ENCODE measurements at regions not wholly inside any gene's neighbourhood (a gene's known extent, or its start where the extent isn't known, plus 50 kb on each side); places are given as distances from the start of the nearest gene placed in this dataset.

- H3K9ac ChIP-seq (ENCODE audit: low read length), result no peak overlapping the region
- no peaks in the 10 kb centered on the region for H3K36me3 ChIP-seq (ENCODE audit: control insufficient read depth in 1 of 2, insufficient read depth in 2 of 2, low read depth in 1 of 2, low read length in 2 of 2)
- peaks cover 4 to 5% of the 10 kb centered on the region in 2 experiments for H3K27me3 ChIP-seq (ENCODE audit: control insufficient read depth in 1 of 2, insufficient read depth in 1 of 2, low read length in 2 of 2)
- no peak overlapping the region for H3K18ac ChIP-seq (ENCODE audit: low read depth in 1 of 2, low read length in 2 of 2)
- H4K8ac ChIP-seq (ENCODE audit: low read length), result no peak overlapping the region
- no peak overlapping the region for H3K27ac ChIP-seq (ENCODE audit: low read length, poor library complexity, severe bottlenecking)
- no peak for DNase-seq
- H4K91ac ChIP-seq (ENCODE audit: low read length), result no peak overlapping the region
- no peak overlapping the region for H3K4me3 ChIP-seq (ENCODE audit: insufficient read depth in 1 of 2, low read depth in 1 of 2, low read length in 2 of 2)
- H3K4ac ChIP-seq (ENCODE audit: low read depth in 1 of 2, low read length in 2 of 2), result no peak overlapping the region
- WGBS, result 90% methylated on average over 6 of the region's 8 CpGs
- no peaks in the 10 kb centered on the region for H3K79me1 ChIP-seq (replicated peaks; ENCODE audit: low read length, poor library complexity, severe bottlenecking)
- peaks cover 2% of the 10 kb centered on the region for H3K4me1 ChIP-seq (ENCODE audit: control insufficient read depth, insufficient read depth, low read depth, low read length)
- H2BK15ac ChIP-seq (ENCODE audit: low read depth, poor library complexity, severe bottlenecking), result no peak overlapping the region
- no peak overlapping the region for H2BK12ac ChIP-seq (ENCODE audit: low read length in 2 of 2)
- H3K4me2 ChIP-seq (ENCODE audit: low read length, poor library complexity, severe bottlenecking), result no peak overlapping the region
- no peak overlapping the region for H2BK120ac ChIP-seq (ENCODE audit: low read depth, low read length)
- H3K9me3 ChIP-seq (ENCODE audit: control insufficient read depth, low read length), result no peaks in the 10 kb centered on the region
- H2BK5ac ChIP-seq (ENCODE audit: low read depth, low read length, poor library complexity, severe bottlenecking), result no peak overlapping the region
- H3K23ac ChIP-seq (ENCODE audit: low read length in 2 of 2), result no peak overlapping the region
- H3K14ac ChIP-seq (ENCODE audit: low read length in 2 of 2), result no peak overlapping the region
- H2AFZ ChIP-seq (ENCODE audit: low read depth, low read length), result no peak overlapping the region
- H2AK5ac ChIP-seq (ENCODE audit: low read length, severe bottlenecking), result no peak overlapping the region
Measured at GRCh38 chr6:14290041-14290771, 172.6 kb downstream of the CD83 start.

DNA sequence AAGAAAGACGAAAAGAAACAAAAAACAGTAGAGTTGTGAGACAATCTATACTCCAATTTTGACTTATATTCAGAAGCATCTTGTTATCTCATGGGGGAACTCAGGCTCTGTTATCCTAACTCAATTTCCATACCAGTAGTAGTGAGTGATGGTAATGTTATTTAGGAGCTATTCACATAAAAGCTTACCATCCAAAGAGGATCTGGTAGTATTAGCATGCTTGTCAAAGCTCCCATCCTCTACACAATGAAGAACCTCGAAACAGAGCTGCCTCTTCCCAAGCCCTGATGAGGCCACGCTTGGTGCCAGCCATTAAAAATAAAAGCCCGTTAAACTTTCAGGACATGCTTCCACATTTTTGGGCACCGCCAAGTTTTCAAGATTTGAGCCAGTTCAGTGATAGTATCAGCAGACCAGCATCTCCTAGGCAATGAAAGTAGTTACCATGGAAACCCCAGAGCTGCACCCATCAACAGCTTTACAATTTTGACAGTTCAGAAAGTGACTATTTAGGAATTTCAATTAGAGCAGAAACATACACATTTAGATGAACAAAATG is 173.3 kb downstream of the CD83 start:
- H3K79me1 ChIP-seq (replicated peaks; ENCODE audit: low read length, poor library complexity, severe bottlenecking), result no peaks in the 10 kb centered on the region
- no peak overlapping the region for H3K4me3 ChIP-seq (ENCODE audit: insufficient read depth in 1 of 2, low read depth in 1 of 2, low read length in 2 of 2)
- WGBS, result 95% methylated on average over 4 of the region's 5 CpGs
- H3K27ac ChIP-seq (ENCODE audit: low read length, poor library complexity, severe bottlenecking), result no peak overlapping the region
- no peak overlapping the region for H4K8ac ChIP-seq (ENCODE audit: low read length)
- H3K27me3 ChIP-seq (ENCODE audit: control insufficient read depth in 1 of 2, insufficient read depth in 1 of 2, low read length in 2 of 2), result peaks cover 5 to 7% of the 10 kb centered on the region in 2 experiments
- H2AK5ac ChIP-seq (ENCODE audit: low read length, severe bottlenecking), result no peak overlapping the region
- no peak overlapping the region for H3K23ac ChIP-seq (ENCODE audit: low read length in 2 of 2)
- no peak overlapping the region for H4K91ac ChIP-seq (ENCODE audit: low read length)
- H2AFZ ChIP-seq (ENCODE audit: low read depth, low read length), result no peak overlapping the region
- no peak overlapping the region for H2BK120ac ChIP-seq (ENCODE audit: low read depth, low read length)
- no peak overlapping the region for H3K4me2 ChIP-seq (ENCODE audit: low read length, poor library complexity, severe bottlenecking)
- H3K18ac ChIP-seq (ENCODE audit: low read depth in 1 of 2, low read length in 2 of 2), result no peak overlapping the region
- no peak overlapping the region for H2BK5ac ChIP-seq (ENCODE audit: low read depth, low read length, poor library complexity, severe bottlenecking)
- no peak overlapping the region for H3K9ac ChIP-seq (ENCODE audit: low read length)
- no peak overlapping the region for H2BK15ac ChIP-seq (ENCODE audit: low read depth, poor library complexity, severe bottlenecking)
- H3K4ac ChIP-seq (ENCODE audit: low read depth in 1 of 2, low read length in 2 of 2), result no peak overlapping the region
- H3K36me3 ChIP-seq (ENCODE audit: control insufficient read depth in 1 of 2, insufficient read depth in 2 of 2, low read depth in 1 of 2, low read length in 2 of 2), result no peaks in the 10 kb centered on the region
- peaks cover 2% of the 10 kb centered on the region for H3K4me1 ChIP-seq (ENCODE audit: control insufficient read depth, insufficient read depth, low read depth, low read length)
- no peak overlapping the region for H2BK12ac ChIP-seq (ENCODE audit: low read length in 2 of 2)
- no peaks in the 10 kb centered on the region for H3K9me3 ChIP-seq (ENCODE audit: control insufficient read depth, low read length)
- H3K14ac ChIP-seq (ENCODE audit: low read length in 2 of 2), result no peak overlapping the region
- no peak for DNase-seq

DNA sequence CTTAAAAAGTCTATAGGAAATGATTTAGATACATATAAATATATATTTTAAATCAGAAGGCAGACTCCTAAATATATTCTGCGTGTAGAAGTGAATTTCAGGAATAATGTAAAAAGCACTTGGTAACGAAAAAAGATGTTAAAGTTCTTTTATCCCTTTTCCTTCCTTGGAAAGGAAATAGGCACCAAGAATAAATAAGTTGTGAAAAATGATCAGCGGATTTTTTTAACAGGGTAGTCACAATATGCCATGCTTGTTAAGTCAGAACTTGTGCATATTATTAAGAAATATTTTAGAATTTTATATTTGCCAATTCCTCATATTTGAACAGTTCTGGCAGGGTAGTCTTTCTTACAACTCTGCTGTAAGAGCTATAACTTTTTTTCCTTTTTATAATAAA is 173.8 kb downstream of the CD83 start:
- Histone ChIP-seq H3K4me2 (ENCODE audit: low read length, poor library complexity, severe bottlenecking) (no peak overlapping the region), H3K4me3 (ENCODE audit: insufficient read depth in 1 of 2, low read depth in 1 of 2, low read length in 2 of 2) (no peak overlapping the region), H3K9me3 (ENCODE audit: control insufficient read depth, low read length) (no peaks in the 10 kb centered on the region), H2BK12ac (ENCODE audit: low read length in 2 of 2) (no peak overlapping the region), H3K27me3 (ENCODE audit: control insufficient read depth in 1 of 2, insufficient read depth in 1 of 2, low read length in 2 of 2) (peaks cover 5 to 8% of the 10 kb centered on the region in 2 experiments), H3K79me1 (replicated peaks; ENCODE audit: low read length, poor library complexity, severe bottlenecking) (no peaks in the 10 kb centered on the region), H2BK15ac (ENCODE audit: low read depth, poor library complexity, severe bottlenecking) (no peak overlapping the region), H3K36me3 (ENCODE audit: control insufficient read depth in 1 of 2, insufficient read depth in 2 of 2, low read depth in 1 of 2, low read length in 2 of 2) (no peaks in the 10 kb centered on the region), H3K14ac (ENCODE audit: low read length in 2 of 2) (no peak overlapping the region), H3K18ac (ENCODE audit: low read depth in 1 of 2, low read length in 2 of 2) (no peak overlapping the region), H3K9ac (ENCODE audit: low read length) (no peak overlapping the region), H3K23ac (ENCODE audit: low read length in 2 of 2) (no peak overlapping the region), H3K4me1 (ENCODE audit: control insufficient read depth, insufficient read depth, low read depth, low read length) (no peaks in the 10 kb centered on the region), H3K27ac (ENCODE audit: low read length, poor library complexity, severe bottlenecking) (no peak overlapping the region), H4K91ac (ENCODE audit: low read length) (no peak overlapping the region), H2AFZ (ENCODE audit: low read depth, low read length) (no peak overlapping the region), H2BK5ac (ENCODE audit: low read depth, low read length, poor library complexity, severe bottlenecking) (no peak overlapping the region), H2BK120ac (ENCODE audit: low read depth, low read length) (no peak overlapping the region), H2AK5ac (ENCODE audit: low read length, severe bottlenecking) (no peak overlapping the region), H3K4ac (ENCODE audit: low read depth in 1 of 2, low read length in 2 of 2) (no peak overlapping the region), H4K8ac (ENCODE audit: low read length) (no peak overlapping the region)
- no peak for DNase-seq
- 81% methylated on average over 2 of the region's 3 CpGs for WGBS

DNA sequence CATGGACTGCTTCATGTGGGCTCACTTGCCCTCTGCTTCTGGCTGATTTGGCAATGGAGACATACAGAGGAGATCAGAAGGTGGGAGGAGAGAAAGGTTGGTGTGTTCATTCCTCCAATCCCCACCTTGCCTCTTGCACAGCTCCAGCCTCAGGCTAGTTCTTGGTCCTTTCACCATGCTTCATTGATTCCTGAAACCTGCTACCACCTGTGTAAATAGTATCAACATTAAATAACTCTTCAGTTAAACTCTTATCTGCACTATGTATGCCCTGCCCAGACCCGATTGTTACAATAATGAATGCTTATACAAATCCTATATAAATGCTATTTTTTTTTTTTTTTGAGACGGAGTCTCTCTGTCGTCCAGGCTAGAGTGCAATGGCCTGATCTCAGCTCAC is 174.5 kb downstream of the CD83 start:
- no peak for DNase-seq
- Histone ChIP-seq H3K9me3 (ENCODE audit: control insufficient read depth, low read length) (no peaks in the 10 kb centered on the region), H2AK5ac (ENCODE audit: low read length, severe bottlenecking) (no peak overlapping the region), H3K18ac (ENCODE audit: low read depth in 1 of 2, low read length in 2 of 2) (no peak overlapping the region), H2BK12ac (ENCODE audit: low read length in 2 of 2) (no peak overlapping the region), H3K27me3 (ENCODE audit: control insufficient read depth in 1 of 2, insufficient read depth in 1 of 2, low read length in 2 of 2) (peaks cover 5 to 8% of the 10 kb centered on the region in 2 experiments), H3K4me2 (ENCODE audit: low read length, poor library complexity, severe bottlenecking) (no peak overlapping the region), H3K79me1 (replicated peaks; ENCODE audit: low read length, poor library complexity, severe bottlenecking) (no peaks in the 10 kb centered on the region), H3K4ac (ENCODE audit: low read depth in 1 of 2, low read length in 2 of 2) (no peak overlapping the region), H3K9ac (ENCODE audit: low read length) (no peak overlapping the region), H3K4me3 (ENCODE audit: insufficient read depth in 1 of 2, low read depth in 1 of 2, low read length in 2 of 2) (no peak overlapping the region), H3K23ac (ENCODE audit: low read length in 2 of 2) (no peak overlapping the region), H3K27ac (ENCODE audit: low read length, poor library complexity, severe bottlenecking) (no peak overlapping the region), H3K14ac (ENCODE audit: low read length in 2 of 2) (no peak overlapping the region), H4K8ac (ENCODE audit: low read length) (no peak overlapping the region), H2BK15ac (ENCODE audit: low read depth, poor library complexity, severe bottlenecking) (no peak overlapping the region), H4K91ac (ENCODE audit: low read length) (no peak overlapping the region), H2BK5ac (ENCODE audit: low read depth, low read length, poor library complexity, severe bottlenecking) (no peak overlapping the region), H3K4me1 (ENCODE audit: control insufficient read depth, insufficient read depth, low read depth, low read length) (no peaks in the 10 kb centered on the region), H3K36me3 (ENCODE audit: control insufficient read depth in 1 of 2, insufficient read depth in 2 of 2, low read depth in 1 of 2, low read length in 2 of 2) (no peaks in the 10 kb centered on the region), H2BK120ac (ENCODE audit: low read depth, low read length) (no peak overlapping the region), H2AFZ (ENCODE audit: low read depth, low read length) (no peak overlapping the region)
- 96% methylated on average over 2 of the region's 3 CpGs for WGBS

Data from mesenchymal stem cell (in vitro differentiated cells and primary cell).